ENCODE measurements at regions not wholly inside any gene's neighbourhood (a gene's known extent, or its start where the extent isn't known, plus 50 kb on each side); places are given as distances from the start of the nearest gene placed in this dataset.

DNA sequence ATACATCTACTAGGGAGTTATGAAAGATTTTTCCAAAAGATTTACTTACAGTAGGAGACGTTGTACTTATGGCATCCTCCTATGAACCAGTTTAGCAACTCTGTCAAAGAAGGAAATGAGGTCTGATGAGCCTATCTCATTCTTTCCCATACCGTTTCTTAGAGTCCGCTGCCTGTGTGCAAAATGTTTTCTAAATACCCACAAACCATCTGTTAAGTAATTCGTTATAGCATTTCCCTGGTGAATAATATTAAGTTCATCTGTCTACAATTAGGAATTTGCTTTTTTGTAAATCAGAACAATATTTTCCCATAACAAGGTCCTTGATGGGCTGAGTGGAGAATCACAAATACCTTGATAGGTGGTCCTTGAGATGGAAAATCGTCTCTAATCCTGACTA, 178.8 kb upstream of the TMTC4 start:
- no peak for FAIRE-seq

DNA sequence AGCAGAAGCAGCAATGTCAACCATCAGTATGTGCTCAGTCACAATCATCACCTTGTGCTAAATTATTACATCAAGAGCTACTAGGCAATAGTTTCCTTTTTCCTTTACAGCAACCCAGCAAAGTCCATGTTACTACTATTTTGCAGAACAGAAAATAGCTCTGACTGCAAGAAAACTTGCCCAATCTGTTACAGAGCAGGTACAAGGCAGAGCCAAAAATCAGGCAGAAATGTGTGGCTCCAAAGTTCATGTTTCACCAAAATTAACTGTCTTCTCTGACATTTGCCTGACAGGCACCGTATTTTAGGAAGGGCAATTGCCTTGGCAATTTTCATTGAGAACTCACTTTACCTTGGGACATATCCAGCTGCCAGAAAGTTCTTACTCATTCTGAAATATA, 177.6 kb upstream of the TMTC4 start:
- no peak for FAIRE-seq

- no peak for FAIRE-seq
Measured at GRCh38 chr13:100848304-100848703, 173.7 kb upstream of the TMTC4 start.

- no peak for FAIRE-seq
Measured at GRCh38 chr13:100845128-100845757, 170.6 kb upstream of the TMTC4 start.

GRCh38 chr13:100842136-100842535, 167.5 kb upstream of the TMTC4 start:
- no peak for FAIRE-seq

GRCh38 chr13:100838387-100838786, 163.8 kb upstream of the TMTC4 start:
- no peak for FAIRE-seq

- no peak for FAIRE-seq
Measured at GRCh38 chr13:100837631-100838030, 163.0 kb upstream of the TMTC4 start.

DNA sequence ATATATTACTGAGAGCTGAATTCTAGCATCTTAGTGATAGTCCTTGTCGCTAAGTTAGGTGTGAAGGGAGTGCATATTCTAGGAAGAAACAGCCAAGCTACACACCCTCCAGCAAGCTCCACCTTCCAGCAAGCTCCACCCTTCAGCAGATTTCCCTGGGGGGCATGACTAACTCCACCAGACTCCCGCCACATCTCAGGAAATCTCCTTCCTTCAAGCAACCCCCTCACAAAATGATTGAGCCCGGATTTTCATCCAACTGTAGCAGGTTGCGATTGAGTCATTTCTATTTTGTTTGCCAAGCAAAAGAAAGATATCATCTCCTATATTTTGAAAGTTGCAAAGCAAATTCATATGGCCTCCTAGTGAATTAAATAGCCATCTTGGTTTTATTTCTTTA, 162.1 kb upstream of the TMTC4 start:
- FAIRE-seq, result no peak

DNA sequence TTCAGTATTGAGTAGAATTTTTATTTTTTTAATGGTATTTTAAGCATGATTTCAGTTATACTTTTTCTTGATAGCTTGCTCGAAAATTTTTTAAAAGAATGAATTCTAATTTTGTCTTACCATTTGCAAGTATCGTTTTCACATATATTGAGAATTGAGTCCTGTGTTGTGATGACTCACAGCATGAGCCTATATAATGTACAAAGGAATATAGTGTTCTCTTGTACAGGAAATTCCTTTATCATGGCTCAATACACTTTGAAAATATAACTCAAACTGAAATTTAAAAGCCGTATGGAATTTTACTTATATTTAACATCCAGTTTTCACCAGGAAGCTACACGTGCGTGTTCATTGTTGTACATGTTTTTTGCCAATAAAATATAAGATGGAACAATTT, 161.1 kb upstream of the TMTC4 start:
- no peak for FAIRE-seq

- FAIRE-seq, result no peak
Measured at GRCh38 chr13:100833427-100833826, 158.8 kb upstream of the TMTC4 start.

DNA sequence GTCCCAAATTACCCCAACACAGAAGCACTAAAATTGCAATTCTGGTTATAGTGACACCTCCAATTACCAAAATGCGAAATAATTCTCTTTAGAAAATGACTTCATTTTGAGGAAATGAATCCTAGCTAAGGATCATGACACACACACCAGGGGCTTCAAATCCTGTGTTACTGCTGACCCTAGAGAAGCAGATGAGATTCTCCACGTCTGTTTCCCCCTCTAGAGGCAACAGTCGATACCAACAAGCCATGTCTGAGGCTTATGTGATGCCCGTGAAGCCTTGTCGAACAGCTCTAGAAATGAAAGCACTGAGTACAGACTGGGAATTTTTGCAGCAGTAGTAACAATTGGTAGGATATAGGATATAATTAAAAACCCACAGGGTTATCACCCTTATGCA, 153.6 kb upstream of the TMTC4 start:
- FAIRE-seq, result no peak

DNA sequence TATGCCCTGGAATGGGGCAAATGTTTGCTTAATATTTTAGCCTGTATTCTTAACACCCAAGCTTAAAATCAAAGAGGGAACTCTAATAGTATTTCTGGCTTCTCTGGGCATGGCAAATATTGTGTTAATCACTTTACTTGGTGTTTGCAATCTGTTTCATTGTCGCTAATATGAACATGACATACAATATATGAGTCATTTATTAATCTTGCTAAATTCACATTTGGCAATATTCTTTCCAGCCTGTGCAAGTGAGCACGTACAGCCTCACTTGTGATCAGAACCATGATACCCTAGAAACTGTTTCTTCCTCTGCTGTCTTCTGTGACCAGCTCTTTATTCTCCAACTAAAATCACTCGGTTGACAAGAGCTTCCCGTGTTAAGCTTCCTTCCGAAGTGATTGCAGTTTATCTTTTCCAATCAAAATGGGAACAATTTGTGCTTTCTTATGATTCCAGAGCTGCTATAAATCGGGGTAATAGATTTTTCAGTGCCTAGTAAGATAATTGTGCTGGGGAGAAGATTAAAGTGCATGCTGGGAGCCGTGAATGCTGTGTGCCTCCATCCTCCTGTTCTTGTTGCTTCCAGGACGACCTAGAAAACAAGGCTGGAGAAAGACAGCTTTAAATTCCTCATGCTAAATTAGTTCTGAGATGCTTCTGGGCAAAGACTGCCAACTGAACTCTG, 153.0 kb upstream of the TMTC4 start:
- FAIRE-seq, result no peak

DNA sequence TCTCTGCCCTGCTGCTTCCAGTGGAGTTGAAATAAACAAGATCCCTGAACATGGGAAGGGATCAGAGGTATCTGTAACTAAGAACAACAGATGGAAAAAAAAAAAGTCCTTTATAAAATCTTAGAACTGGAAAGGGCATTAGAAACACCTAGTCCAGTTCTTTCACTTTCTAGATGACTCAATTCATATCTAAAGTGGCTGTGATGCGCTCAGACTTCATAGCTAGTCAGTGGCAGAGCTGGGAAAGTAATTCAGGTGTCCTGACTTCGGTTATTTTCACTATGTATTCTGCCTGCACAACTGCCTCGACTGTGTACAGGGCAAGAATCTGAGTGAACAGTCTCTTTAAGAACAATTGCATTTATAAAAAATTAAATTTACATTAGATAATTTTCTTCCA, 151.8 kb upstream of the TMTC4 start:
- FAIRE-seq, result no peak

DNA sequence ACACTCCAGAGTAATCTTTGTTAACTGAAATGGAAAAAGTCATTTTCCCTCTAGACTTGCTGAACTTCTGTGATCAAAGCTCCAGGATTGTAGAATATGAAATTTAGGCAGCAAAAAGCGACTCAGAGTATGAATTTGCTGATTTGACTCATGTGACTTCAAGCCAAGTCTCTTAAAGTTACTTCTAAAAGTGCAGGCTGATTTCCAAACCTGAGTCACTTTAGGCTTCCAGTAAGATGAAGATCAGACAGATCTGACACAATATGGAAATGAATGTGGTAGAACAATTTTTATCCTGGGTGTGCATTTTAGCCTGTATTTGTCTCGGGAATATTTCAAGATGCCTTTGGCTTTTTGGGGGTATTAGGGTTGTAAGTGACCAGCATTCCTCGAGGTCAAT, 151.0 kb upstream of the TMTC4 start:
- no peak for FAIRE-seq

DNA sequence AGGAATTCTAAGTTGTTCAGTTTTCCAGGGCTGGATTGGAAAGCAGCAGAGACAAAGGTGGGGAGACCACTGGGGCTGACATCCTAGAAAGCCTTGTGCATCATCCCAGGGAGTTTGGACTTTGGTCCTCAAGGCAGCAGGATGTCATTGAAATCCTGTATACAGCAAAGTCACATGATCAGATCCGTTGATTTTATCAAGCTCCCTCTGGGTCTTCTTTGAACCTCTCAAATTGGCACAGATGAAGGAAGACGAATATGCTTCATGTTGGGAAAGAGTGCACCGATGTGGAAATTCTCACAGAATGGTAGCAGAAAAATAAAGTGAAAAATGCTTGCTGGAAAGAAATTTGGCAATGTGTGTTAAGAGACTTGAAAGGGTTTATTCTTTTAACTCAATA, 149.8 kb upstream of the TMTC4 start:
- FAIRE-seq, result no peak

DNA sequence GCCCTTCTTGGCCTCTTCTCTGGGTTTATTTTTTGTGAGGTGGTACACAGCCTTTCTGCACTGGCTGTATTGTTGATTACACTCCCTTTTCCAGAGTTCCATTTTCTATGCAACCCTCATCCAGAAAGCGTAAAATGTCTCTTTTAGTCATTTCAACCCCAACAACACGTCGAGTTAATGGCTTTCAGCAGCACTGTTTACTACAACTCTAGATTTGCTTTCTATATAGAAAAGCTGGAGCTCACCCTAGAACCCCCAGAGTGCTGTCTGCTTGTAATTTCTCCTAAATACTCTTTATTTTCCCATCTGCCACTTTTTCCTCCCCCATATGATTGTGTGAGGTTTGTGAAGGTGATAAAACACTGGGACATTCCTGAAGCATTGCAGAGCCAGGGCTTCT, 148.9 kb upstream of the TMTC4 start:
- no peak for FAIRE-seq

GRCh38 chr13:100822871-100823443, 148.4 kb upstream of the TMTC4 start:
- no peak for FAIRE-seq

DNA sequence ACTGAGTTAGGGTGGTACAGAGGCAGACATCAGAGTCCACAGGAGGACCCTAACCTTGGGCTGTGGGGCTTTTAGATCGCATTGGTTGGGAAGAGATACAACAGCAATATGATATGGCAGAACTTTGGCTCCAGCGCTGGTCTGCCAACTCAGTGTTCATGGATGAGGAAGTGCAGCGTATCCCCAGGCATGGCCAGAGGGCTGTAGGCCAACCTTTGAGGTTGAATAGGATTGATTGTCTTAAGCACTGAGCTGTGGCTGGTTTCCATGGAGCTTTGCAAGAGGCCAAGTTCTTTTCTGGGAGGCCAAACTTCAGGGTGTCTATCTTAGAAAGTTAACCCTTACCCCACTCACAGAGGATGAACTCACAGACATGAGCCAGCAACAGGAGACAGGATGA, 144.1 kb upstream of the TMTC4 start:
- no peak for FAIRE-seq

- FAIRE-seq, result no peak
Measured at GRCh38 chr13:100817928-100818327, 143.3 kb upstream of the TMTC4 start.

DNA sequence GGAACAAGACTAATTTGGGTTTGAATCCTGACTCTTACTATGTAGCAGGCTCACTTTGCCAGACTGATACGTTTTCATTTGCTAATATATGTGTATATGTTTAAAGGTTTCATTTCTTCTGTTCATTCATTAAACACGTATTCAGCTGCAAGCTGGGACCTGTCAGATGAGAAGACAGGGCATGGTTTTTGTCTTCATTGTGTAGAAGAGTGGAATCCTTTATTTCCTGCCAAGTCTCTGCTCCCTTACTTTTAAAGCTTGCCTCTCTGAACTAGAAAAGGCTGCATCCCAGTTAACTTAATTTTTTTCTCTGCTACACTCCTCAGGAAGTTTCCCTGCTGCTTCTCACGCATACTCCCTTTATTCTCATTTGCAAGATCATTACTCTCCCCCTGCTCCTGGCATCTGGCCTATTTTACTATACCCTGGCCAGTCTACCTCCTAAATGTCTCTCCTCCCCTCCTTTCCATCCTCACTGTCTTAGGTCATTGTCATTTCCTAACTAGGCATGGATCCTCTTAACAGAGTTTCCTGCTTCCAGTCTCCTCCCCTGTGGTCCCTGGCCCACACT, 141.0 kb upstream of the TMTC4 start:
- FAIRE-seq, result no peak

DNA sequence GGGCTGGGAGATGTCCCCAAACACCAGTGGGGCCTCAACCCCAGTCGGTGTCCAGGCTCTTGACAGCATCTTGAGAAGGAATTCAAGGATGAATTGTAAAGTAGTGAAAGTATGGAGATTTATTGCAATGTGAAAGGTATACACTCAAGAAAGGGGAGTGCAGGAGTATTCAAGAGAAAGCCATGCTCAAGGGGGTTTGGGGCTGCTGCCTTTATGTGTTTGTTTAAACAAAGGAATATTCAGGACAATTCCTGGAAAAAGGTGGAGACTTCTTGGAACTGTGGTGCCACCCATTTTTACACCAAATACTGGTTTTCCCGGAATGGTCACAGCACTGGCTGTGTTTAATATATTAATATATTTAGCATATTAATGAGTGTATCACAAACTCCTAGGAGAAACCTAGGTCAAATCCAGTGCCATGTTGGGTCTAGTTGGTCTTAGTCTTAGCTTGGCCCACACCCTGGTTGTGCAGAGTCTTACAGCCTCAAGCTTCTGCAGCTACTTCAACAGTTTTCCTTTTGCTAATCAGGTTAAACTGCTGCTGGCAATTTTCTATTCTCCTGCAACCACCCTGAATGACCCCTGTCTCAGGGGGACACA, 138.5 kb upstream of the TMTC4 start:
- no peak for FAIRE-seq

- FAIRE-seq, result no peak
Measured at GRCh38 chr13:100811928-100812327, 137.3 kb upstream of the TMTC4 start.

DNA sequence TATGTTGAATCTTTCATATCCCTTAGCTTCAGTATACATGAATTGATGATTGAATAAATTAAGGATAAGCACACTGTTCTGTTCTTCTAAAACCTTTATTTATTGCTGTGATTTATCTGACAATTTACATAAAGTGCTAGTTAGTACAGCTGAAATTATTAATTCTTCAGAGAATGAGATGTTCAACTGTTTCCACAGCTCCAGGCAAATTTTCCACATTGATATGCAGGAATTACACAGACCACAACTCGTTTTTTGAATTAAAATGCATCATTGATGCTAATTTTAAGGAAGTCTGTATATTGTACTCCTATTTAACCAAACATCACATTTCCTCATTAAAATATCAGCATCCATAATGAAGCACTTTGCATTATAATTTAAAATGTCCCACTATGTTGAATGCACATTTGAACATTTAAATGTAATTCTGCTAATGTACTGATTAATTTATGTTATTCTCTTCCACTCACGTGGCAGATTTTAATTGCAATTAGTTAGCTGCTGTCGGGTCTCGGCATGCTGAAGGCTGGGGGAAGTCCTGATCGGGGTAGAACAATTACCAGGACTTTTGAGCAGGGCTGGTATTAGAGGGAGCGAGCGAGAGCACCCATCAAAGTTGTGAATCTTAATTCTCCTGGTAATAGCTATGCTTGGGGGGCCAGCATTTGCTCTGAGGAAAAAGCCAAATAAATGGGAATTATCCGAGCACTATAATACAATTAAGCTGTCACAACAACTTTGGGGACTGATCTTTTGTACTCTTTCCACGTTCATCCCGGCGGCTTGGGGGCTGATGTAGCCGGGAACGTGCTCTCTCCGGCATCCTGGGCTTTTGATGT, 136.7 kb upstream of the TMTC4 start:
- FAIRE-seq, result no peak

Measured in TTC549 (cell line).